GM19455 (cell line): ENCODE measurements at regions not wholly inside any gene's neighbourhood (a gene's known extent, or its start where the extent isn't known, plus 50 kb on each side); places are given as distances from the start of the nearest gene placed in this dataset.

Experiments used
- ATAC-seq: cut with Tn5 transposase; IDR thresholded peaks from one replicate; pipeline ENCODE4 v1.9.1; 2021; ENCODE audit not compliant: unreplicated experiment

DNA sequence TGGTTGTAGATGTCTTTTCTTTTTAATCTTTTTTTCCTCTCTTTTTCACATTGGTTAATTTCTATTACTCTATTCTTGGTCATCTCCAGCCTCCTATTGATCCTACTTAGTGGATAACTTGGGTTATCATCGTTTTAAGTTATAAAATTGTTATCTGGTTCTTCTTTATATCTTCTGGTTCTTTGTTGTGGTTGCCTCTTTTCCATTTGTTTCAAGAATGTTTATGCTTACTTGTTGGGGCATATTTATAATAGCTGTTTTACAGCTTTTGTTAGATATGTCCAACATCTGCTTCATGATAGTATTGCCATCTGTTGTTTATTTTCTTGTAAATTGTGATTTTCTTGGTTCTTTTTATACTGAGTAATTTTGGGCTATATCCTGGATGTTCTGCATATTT, 1429.6 kb downstream of the TBC1D22A start:
- no peak for ATAC-seq

- ATAC-seq: no peak
These were observed 1425.8 kb downstream of the TBC1D22A start for GRCh38 chr22:48188231-48188721.

DNA sequence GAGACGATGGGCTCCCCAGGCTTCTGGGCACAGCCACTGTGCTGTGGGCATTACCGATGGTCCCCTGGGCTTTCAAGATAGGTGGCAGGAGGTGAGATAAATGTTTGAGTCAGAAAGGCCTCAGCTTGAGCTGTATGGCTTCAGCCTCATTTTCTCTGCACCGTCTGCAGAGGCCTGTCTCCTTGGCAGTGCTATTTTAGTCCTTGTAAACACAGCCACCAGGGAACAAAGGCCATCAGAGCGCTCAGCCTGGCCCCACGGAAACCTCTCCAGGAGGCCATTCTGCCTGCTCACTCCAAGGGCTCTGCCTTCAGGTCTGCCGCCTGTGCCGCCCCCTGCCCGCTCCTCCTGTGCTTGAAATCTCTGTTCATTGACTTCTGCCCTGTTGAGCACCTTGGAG, 1424.9 kb downstream of the TBC1D22A start:
- no peak for ATAC-seq

DNA sequence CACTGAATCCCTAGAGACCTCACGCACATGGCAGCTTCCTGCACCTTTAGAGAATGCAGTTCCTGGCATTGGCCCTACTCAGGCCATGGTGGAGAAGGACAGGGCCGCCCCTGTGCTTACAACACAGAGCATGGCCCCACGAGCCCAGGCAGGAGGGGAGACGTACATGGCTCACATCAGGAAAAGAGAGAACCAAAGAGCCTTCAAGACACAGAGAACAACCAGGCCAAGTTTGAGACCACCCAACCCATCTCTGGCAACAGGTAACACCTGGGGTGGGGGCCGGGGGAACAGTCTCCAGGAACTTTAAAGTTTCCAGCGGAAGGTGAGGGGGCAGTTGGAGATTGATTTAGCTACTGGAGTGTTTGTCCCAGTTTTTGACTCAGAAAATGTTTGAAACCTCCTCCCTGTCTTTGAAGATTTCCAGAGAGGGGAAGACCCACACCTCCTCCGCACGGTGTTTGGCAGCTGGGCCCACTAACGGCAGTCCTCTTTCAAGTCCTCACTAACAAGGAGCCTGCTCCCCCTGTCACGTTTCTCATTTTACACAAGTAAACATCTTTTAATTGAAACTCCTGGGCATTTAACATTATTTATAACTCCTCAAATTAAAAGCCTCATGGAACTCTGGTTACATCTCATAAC, 1423.8 kb downstream of the TBC1D22A start:
- no peak for ATAC-seq

DNA sequence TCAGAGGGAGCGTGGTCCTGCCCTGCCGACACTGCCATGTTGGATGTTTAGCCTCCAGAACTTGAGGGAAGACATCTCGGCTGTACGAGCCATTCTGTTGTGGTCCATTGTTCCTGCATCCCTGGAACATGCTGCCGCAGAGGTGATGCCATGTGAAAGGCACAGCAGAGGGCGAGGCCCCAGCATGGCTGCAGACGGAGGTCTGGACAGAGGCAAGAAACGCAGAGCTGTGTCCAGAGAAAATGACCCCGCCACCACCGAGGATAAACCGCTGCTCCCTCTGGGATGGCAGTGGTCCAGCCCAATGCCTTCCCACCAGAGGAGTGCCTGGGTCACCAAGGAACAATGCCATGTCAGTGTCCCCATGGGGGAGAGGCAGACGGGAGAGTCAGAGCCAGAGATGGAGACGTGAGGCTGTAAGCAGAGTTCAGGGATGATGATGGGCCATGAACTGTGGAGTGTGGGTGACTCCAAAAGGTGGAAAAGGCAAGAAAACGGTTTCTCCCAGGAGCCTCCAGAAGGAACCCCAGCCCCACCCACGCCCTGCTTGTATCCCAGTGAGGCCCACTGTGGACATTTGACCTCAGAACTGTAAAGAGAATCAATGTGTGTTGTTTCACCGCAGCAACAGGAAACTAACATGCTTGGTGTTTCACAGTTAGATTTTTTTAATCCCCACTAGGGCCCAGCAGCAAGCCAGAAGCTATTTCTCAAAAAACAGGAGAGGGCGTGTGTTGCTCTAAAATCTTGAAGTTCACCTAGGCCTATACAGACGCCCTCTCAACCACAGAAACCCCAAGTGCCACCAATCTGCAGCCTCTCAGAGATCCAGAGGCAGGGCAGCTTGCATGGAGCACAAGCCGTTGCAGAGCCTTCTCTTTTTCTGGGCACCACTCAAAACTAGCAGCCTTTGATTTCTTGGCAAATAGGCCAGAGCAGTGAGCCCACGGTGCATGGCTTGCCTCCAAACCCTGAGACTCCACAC, 1422.9 kb downstream of the TBC1D22A start:
- no peak for ATAC-seq

- no peak for ATAC-seq
These were observed 1420.7 kb downstream of the TBC1D22A start for GRCh38 chr22:48182846-48183805.

- ATAC-seq: no peak
These were observed 1419.6 kb downstream of the TBC1D22A start for GRCh38 chr22:48182031-48182430.

GRCh38 chr22:48181263-48181955, 1419.0 kb downstream of the TBC1D22A start:
- no peak for ATAC-seq

DNA sequence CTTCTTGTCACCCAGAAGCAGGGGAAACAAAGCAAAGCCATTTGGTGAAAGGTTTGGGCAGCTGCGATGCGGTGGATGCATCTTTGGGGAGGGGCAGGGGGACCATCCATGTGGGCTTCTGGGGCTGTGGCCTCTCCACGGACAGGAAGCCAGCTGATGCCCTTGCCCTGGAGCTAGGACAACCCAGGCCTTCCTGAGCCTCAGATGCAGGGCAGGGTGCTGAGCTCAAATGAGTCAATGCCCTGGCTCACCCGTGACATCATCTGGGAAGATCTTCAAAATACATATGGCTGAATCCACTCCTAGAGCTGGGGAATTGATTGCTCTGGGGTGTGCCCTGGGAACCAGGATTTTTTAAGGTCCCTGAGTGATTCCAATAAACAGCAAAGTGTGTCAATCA, 1418.2 kb downstream of the TBC1D22A start:
- no peak for ATAC-seq

DNA sequence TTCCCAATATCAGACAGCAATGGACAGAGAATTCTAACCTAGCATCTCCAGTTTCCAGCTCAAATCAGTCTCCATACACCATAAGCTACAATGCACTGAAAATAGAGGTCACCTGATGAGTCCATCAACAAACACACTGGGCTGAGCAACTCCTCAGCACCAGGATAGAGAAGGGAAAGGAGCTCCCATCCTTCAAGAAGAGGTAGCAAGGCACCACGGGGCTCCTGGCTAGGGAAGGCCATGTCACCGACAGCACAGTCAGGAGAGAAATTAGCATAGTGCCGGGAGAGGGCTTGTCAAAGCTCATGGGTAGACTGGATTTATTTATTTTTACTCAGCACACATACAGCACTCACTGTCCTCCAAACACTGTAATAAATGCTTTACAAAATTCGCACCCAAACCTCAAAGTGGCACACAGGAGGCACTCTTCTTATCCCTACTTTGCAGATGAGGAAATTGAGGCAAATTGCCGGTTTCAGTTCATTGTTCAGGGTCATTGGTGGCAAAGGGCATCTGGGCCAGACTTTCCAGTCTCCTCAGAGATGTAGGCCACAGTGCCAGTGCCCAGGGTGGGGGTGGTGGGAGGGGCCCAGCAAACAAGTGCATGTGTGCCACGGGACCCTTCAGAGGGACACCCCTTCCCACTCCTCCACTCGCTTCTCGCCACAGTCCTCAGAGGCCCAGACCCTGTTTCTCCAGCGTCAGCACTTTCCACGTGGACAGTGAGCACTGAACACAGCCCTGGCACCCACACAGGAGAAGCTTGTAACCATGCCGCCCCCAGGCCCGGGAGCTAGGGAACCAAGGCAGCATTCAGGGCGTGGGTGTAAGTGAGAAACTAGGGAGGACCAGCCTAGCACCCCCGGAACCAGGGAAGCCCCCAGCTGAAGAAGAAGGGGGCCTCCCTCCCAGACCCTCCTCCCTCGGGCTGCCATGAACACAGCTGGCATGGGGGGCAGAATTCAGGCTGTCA, 1417.4 kb downstream of the TBC1D22A start:
- ATAC-seq: no peak

- no peak for ATAC-seq
These were observed 1416.1 kb downstream of the TBC1D22A start for GRCh38 chr22:48178536-48178935.

DNA sequence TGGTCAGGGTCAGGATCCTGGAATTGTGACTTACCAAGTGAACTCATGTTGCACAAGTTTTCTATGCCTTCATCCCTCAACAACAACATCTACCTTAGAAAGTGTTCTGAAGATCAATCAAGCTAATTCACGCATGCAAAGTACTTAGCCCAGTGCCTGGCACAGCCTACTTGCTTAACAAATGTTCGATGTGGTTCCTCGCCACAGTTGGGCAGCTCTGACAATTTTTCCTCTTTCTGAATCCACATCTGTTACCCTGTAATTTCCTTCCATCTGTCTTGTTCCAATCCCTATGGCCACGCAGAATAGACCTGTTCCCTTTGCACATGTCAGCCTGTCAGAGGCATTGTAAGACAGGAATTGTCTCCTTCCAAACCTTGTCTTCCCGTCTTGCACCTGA, 1415.2 kb downstream of the TBC1D22A start:
- ATAC-seq: no peak

DNA sequence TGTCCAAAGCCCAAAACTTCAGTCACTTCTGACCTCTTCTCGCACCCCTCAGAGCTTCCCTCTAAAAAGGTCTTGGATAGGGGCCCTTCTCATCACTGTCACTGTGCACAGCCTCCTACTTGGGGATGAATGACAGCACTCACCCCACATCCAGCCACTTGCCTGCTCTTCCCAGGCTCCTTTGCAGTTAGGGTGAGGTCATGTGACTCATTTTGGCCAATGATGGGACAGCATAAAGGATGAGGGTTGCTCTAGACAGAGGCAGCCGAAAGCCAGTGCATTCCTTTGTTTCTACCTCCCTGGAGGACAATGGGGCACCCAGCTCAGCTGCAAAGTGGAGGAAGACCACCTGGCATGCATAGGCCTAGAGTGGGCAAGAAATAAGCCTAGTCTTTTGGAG, 1413.3 kb downstream of the TBC1D22A start:
- no peak for ATAC-seq

- ATAC-seq: no peak
These were observed 1411.3 kb downstream of the TBC1D22A start for GRCh38 chr22:48173773-48174160.

DNA sequence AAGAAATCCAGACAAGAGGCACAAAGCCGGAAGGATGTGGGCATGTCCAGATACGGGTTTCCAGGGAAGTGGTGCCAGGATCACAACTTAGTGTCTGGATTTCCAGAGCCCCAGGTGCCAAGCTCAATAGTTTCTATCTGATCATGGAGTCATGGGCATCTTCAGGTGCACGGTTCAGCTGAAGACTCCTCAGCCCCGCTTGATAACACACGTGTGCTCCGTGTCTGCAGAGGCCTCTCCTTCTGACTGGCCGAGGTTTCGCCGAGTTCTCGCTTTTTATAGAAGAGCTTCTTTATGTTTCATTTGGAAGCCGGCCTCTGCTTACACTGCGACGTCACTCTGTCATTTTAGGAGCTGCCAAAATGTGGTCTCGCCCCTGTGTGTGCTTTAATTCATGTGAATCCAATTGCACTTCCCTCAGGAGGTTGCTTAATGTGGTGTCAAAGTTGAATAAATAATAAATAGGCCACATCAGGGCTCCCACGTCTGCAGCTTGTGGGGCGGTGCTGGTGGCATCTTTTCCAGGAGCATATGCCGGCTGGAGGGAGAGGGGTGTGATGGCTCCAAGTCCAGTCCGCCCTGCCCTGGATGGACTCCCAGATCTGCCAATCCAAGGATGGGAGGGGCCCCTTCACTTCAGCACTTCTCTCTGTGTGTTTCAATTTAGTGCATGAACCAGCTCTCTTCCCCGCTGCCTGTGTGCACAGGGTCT, 1410.8 kb downstream of the TBC1D22A start:
- ATAC-seq: no peak

GRCh38 chr22:48171271-48171691, 1408.8 kb downstream of the TBC1D22A start:
- no peak for ATAC-seq

- ATAC-seq: no peak
These were observed 1406.8 kb downstream of the TBC1D22A start for GRCh38 chr22:48169227-48169626.

DNA sequence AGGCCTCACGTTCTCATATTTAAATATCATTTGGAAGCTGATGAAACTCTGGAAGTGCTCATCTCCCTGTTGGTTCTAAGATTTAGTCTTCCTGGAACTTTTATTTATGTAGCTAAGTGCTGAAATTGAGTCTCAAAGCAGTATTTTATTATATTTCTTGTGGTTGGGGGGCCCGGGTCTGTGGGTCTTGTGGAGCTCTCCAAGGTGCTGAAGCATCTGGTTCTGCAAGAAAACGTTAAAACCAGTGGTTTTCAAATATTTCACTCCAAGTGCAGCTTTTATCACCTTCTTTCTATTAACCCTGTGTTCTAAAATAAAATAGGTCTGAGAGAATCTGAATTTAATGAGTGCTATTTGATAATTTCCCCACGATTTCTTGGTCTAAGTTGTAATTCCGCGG, 1404.8 kb downstream of the TBC1D22A start:
- ATAC-seq: no peak

DNA sequence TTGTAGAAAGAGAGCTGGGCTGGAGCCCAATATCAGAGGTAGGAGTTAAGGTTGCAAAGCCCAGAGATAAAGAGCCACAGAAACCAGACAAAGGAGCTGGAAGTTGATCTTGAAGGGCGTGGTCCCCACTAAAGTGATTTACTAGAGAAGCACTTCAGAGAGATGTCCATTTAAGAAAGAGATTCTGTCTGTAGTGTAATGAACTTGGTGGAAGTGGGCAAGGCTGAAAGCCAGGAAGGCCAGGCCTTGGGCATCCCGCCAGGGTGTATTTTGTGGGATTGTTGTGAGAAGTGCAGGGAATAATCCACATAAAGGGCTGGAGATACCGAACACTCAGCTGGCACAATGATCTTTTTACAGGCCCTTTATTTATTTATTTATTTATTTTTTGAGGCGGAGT, 1398.8 kb downstream of the TBC1D22A start:
- ATAC-seq: no peak
